Stomach (tissue), 8 donors: ENCODE measurements at regions not wholly inside any gene's neighbourhood (a gene's known extent, or its start where the extent isn't known, plus 50 kb on each side); places are given as distances from the start of the nearest gene placed in this dataset.

Experiments used
- DNase-seq, 2 donors: peaks; one replicate each; pipeline versions ENCODE4 v3.0.0 to v3.0.0-alpha.2; 2013 to 2019
- H3K27ac ChIP-seq, 5 donors: fragments of 200-600 bp in 4 of 5; sonication (generic) in 4 of 5; one replicate each; pipeline ENCODE4 v1.5.1; 2013 to 2019; ENCODE audit warnings: mild to moderate bottlenecking in 1 of 5, moderate library complexity in 1 of 5
- H3K27me3 ChIP-seq, 3 donors: fragments of 200-600 bp; sonication (generic); one replicate each; pipeline ENCODE4 v1.5.1; 2017 to 2019; ENCODE audit warnings: mixed run types in 1 of 3
- H3K36me3 ChIP-seq, 4 donors: fragments of 200-600 bp; sonication (generic); 1 replicate in 3 of 4; 2 replicates in 1 of 4; pipeline ENCODE4 v1.5.1; 2016 to 2019
- H3K4me1 ChIP-seq, 4 donors: fragments of 200-600 bp; sonication (generic); one replicate each; pipeline ENCODE4 v1.5.1; 2016 to 2019
- H3K4me3 ChIP-seq, 4 donors: fragments of 200-600 bp; sonication (generic) in 3 of 4; one replicate each; pipeline ENCODE4 v1.5.1; 2016 to 2019; ENCODE audit warnings: mild to moderate bottlenecking in 1 of 4
- H3K9me3 ChIP-seq, 4 donors: fragments of 200-600 bp; sonication (generic); one replicate each; pipeline ENCODE4 v1.5.1; 2016 to 2019
- EP300 ChIP-seq: sonication (generic); formaldehyde crosslinking; IDR thresholded peaks from one replicate; pipeline ENCODE4 v1.6.1; 2017; ENCODE audit warnings: antibody characterized with exemption
- POLR2A ChIP-seq, 4 donors: fragments of 450-650 bp; IDR thresholded peaks; one replicate each; pipeline ENCODE4 v1.6.1; 2016; ENCODE audit warnings: antibody characterized with exemption in 4 of 4, control low read depth in 2 of 4, mild to moderate bottlenecking in 1 of 4, moderate library complexity in 1 of 4
- POLR2AphosphoS5 ChIP-seq, 3 donors: sonication (generic); formaldehyde crosslinking; IDR thresholded peaks; one replicate each; pipeline ENCODE4 v1.6.1; 2016; ENCODE audit warnings: antibody characterized with exemption in 3 of 3
- WGBS, 5 donors: extraction: QIAGEN DNeasy Blood & Tissue Kit in 3 of 5; methylation state at CpG; one replicate each; pipeline versions ENCODE4 v1.1.5 to v1.1.7; 2013 to 2018; 5-methylcytosine and 5-hydroxymethylcytosine counted together
- intact Hi-C: fragments of 100-400 bp; cut with DNase I; formaldehyde crosslinking; loops from one replicate; pipeline ENCODE4 v1.15.1; 2023; ENCODE audit warnings: low total_unique reads
- TF ChIP-seq, protein P1 (sequence below), 7 experiments: fragments of 450-650 bp in 4 of 7; fragments of 200-600 bp in 3 of 7; sonication (generic) in 3 of 7; IDR thresholded peaks; one replicate each; pipeline ENCODE4 v1.5.1; 2016 to 2019; ENCODE audit warnings: antibody characterized with exemption in 7 of 7, control low read depth in 2 of 7, mild to moderate bottlenecking in 1 of 7
- donor health status: healthy with polysubstance abuse.
- donor health status: Bipolar disorder and iron deficiency.
- donor health status: healthy.

DNA sequence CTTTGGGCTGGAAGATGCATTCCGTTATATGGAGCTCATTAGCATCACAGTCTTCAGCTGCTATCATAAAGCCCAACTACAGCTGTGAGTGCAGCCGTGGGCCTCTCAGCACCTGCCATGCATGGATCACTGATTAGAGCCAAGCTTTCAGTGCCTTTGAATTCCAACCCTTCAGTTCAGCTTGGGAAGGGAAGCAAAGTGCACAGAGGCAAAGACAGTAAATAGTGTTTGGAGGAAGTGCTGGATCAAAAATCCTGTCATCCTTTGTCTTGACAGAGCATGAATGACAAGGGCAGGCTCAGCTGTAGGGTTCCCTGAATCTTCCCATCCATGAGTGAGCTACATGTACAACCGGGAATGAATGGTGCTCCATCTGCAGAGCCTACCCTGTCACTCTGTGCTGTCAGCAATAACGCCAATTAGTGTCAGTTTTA, 153.7 kb downstream of the DNAJB9 start:
- Histone ChIP-seq H3K4me1 (no peaks in the 10 kb centered on the region), H3K27ac (no peak overlapping the region), H3K27me3 (no peaks in the 10 kb centered on the region), H3K36me3 (no peaks in the 10 kb centered on the region), H3K9me3 (no peaks in the 10 kb centered on the region), H3K4me3 (no peak overlapping the region)
- no peak for TF ChIP-seq POLR2AphosphoS5 (IDR thresholded peaks at IDR 0.05)
- TF ChIP-seq, protein P1, sequence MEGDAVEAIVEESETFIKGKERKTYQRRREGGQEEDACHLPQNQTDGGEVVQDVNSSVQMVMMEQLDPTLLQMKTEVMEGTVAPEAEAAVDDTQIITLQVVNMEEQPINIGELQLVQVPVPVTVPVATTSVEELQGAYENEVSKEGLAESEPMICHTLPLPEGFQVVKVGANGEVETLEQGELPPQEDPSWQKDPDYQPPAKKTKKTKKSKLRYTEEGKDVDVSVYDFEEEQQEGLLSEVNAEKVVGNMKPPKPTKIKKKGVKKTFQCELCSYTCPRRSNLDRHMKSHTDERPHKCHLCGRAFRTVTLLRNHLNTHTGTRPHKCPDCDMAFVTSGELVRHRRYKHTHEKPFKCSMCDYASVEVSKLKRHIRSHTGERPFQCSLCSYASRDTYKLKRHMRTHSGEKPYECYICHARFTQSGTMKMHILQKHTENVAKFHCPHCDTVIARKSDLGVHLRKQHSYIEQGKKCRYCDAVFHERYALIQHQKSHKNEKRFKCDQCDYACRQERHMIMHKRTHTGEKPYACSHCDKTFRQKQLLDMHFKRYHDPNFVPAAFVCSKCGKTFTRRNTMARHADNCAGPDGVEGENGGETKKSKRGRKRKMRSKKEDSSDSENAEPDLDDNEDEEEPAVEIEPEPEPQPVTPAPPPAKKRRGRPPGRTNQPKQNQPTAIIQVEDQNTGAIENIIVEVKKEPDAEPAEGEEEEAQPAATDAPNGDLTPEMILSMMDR (IDR thresholded peaks at IDR 0.05) = no peak
- TF ChIP-seq POLR2A (IDR thresholded peaks at IDR 0.05) = no peak
- TF ChIP-seq EP300 = no peak
- DNase-seq = no peak
- WGBS, 5 donors = 63 to 68% (median 66%) methylated on average over 4 of the region's 4 CpGs
- intact Hi-C loops = no loop called here

DNA sequence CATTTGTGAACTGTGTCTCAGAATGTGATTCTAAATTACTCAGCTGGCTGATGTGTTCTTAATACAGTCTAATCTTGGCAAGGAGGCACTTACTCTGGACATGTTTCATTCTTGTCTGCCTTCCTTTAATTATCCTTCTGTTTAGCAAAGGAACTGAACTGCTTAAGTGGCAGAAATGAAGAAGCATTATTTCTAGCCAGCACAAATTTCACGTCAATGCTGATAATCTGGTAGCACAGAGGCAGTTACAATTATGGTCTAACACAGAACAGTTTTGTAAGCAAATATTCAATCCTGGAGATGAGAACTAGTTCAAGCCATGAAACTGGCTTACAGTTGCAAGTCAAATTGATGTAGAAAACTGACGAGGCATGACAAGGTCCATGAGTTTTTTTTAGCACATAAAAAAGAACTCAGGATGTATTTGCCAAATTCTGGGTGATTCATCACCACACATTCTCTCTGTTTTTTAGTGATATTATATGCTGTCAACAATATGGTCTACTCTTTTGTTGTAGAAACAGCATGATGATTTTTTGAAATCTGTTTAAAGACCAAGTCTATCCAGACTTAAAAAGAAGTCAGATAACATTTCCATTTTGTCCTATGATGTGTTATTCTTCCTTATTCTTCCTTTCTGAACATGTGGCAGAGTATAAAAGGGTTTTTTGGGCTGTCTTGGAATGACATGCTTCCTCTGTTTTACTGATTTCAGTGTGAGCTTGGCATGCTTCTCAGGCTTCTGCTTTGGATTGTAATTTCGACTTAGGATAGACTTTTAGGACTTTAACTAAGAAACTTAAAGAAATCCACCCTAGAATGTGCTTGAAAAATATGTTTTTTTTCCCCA, 154.8 kb downstream of the DNAJB9 start:
- H3K4me3 ChIP-seq = no peak overlapping the region
- intact Hi-C loops = no loop called here
- 33 to 50% (median 43%) methylated on average over 3 of the region's 3 CpGs for WGBS, 5 donors
- H3K27ac ChIP-seq = no peak overlapping the region
- H3K36me3 ChIP-seq = no peaks in the 10 kb centered on the region
- no peaks in the 10 kb centered on the region for H3K9me3 ChIP-seq
- no peaks in the 10 kb centered on the region for H3K27me3 ChIP-seq
- H3K4me1 ChIP-seq = no peaks in the 10 kb centered on the region
- no peak for DNase-seq
- TF ChIP-seq, protein P1 (IDR thresholded peaks at IDR 0.05) = no peak
- TF ChIP-seq EP300 (no peak), POLR2AphosphoS5 (IDR thresholded peaks at IDR 0.05) (no peak), POLR2A (IDR thresholded peaks at IDR 0.05) (no peak)

- H3K4me3 ChIP-seq = no peak overlapping the region
- no peak overlapping the region for H3K27ac ChIP-seq
- intact Hi-C loops = no loop called here
- H3K27me3 ChIP-seq = no peaks in the 10 kb centered on the region
- no peak for TF ChIP-seq EP300
- TF ChIP-seq, protein P1 (IDR thresholded peaks at IDR 0.05) = no peak
- no peak for TF ChIP-seq POLR2AphosphoS5 (IDR thresholded peaks at IDR 0.05)
- no peak for TF ChIP-seq POLR2A (IDR thresholded peaks at IDR 0.05)
- no peaks in the 10 kb centered on the region for H3K9me3 ChIP-seq
- no peaks in the 10 kb centered on the region for H3K36me3 ChIP-seq
- no peaks in the 10 kb centered on the region for H3K4me1 ChIP-seq
- DNase-seq = no peak
These were observed 166.1 kb downstream of the DNAJB9 start for GRCh38 chr7:108735814-108736213.

- no peak for DNase-seq
- H3K36me3 ChIP-seq = no peaks in the 10 kb centered on the region
- H3K9me3 ChIP-seq = no peaks in the 10 kb centered on the region
- intact Hi-C loops = no loop called here
- 24 to 55% (median 46%) methylated on average over 2 of the region's 2 CpGs for WGBS, 5 donors
- H3K27me3 ChIP-seq = no peaks in the 10 kb centered on the region
- TF ChIP-seq, protein P1 (IDR thresholded peaks at IDR 0.05) = no peak
- TF ChIP-seq POLR2A (IDR thresholded peaks at IDR 0.05) (no peak), POLR2AphosphoS5 (IDR thresholded peaks at IDR 0.05) (no peak), EP300 (no peak)
- no peak overlapping the region for H3K27ac ChIP-seq
- H3K4me3 ChIP-seq = no peak overlapping the region
- no peaks in the 10 kb centered on the region for H3K4me1 ChIP-seq
These were observed 166.7 kb downstream of the DNAJB9 start for GRCh38 chr7:108736221-108736891.
